ENCODE measurements at regions not wholly inside any gene's neighbourhood (a gene's known extent, or its start where the extent isn't known, plus 50 kb on each side); places are given as distances from the start of the nearest gene placed in this dataset.

DNA sequence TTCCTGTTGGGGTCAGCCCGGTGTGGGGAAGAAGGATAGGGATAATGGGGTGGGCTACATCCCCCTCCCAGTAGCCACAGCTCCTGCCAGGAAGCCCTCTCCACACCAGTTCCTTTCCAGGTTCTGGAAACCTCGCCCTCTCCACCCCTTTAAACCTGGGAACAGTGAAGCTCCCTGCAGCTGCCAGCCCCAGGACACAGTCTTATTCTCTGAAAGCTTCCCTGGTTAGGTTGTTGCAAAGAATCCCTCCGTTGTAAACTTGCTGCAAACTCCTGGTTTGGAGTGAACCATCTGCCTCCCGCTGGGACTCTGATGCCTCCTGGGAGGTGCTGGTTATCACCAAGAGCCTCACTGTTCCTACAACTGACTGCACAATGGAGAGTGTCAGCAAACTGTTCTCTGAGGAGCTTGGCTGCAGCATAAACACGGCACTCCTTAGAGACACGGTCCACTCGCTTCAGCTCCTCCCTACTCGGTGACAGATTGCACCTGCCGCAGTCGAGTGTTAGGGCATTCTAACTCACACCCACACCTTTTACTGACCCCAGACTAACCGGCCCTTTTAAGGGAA, 261.8 kb upstream of the RAB6C start:
- no peak for DNase-seq (ENCODE audit: low read depth)
- H3K4me3 ChIP-seq (replicated peaks; ENCODE audit: low read depth, low read length): no peak overlapping the region
- TF ChIP-seq, protein P1, sequence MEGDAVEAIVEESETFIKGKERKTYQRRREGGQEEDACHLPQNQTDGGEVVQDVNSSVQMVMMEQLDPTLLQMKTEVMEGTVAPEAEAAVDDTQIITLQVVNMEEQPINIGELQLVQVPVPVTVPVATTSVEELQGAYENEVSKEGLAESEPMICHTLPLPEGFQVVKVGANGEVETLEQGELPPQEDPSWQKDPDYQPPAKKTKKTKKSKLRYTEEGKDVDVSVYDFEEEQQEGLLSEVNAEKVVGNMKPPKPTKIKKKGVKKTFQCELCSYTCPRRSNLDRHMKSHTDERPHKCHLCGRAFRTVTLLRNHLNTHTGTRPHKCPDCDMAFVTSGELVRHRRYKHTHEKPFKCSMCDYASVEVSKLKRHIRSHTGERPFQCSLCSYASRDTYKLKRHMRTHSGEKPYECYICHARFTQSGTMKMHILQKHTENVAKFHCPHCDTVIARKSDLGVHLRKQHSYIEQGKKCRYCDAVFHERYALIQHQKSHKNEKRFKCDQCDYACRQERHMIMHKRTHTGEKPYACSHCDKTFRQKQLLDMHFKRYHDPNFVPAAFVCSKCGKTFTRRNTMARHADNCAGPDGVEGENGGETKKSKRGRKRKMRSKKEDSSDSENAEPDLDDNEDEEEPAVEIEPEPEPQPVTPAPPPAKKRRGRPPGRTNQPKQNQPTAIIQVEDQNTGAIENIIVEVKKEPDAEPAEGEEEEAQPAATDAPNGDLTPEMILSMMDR (IDR thresholded peaks at IDR 0.05; ENCODE audit: low read length, missing control alignments): no peak

GRCh38 chr2:129719335-129719734, 260.1 kb upstream of the RAB6C start:
- no peak overlapping the region for H3K4me3 ChIP-seq (replicated peaks; ENCODE audit: low read depth, low read length)
- TF ChIP-seq, protein P1 (IDR thresholded peaks at IDR 0.05; ENCODE audit: low read length, missing control alignments): no peak
- DNase-seq (ENCODE audit: low read depth): no peak

DNA sequence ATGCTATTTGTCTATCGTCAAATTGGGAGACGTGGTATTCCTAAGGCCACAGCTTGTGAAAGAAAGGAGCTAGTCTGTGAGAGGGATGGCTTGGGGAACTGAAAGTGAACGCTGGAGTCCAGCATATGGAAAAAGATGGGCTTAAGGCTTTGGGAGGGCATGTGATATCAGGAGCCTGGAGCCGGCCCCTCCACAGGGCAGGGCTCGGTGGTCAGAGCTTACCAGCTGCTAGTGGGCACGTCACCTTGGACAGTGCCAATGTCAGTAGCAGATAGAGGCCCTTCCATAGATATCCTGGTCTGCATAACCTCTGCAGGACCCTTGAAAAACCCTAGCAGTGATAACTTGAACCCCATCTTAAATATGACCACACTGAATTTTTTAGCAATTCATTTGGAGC, 259.1 kb upstream of the RAB6C start:
- H3K4me3 ChIP-seq (replicated peaks; ENCODE audit: low read depth, low read length): no peak overlapping the region
- DNase-seq (ENCODE audit: low read depth): no peak
- TF ChIP-seq, protein P1 (IDR thresholded peaks at IDR 0.05; ENCODE audit: low read length, missing control alignments): no peak

DNA sequence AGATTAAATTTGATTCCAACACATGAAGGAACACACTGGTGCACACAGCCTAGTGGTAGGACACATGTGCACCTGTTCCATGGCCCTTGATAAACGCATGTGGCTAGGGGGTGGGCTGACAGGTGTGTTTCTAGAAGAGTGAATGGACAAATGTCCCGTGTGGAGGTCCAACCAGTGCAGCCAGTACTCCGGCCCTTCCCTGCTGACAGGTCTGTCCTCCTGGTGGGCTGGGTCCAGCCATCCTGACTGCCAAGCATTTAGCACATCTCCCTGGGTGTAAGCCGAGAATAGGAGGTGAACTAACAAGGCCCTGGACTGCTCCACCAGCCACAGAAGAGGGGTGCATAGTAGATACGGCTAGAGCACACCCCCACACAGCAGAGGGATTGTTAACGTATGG, 258.7 kb upstream of the RAB6C start:
- TF ChIP-seq, protein P1 (IDR thresholded peaks at IDR 0.05; ENCODE audit: low read length, missing control alignments): no peak
- DNase-seq (ENCODE audit: low read depth): no peak

DNA sequence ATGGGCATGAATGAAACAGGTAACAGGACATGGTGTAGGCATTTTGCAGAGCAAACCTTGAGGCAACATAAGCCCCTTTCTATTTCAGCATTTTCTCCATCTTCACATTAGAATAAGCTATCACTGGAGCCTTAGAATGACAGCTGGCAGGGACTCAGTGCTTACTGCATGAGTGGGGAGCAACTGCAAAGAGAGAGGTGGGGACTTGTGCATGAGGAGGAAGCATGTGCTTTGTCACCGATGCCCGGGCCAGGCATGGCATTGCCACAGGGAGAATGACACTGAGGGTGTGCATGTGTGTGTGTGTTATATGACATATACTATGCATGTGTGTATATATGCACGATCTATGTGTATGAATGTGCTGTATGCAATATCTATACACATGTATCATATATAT, 258.2 kb upstream of the RAB6C start:
- DNase-seq (ENCODE audit: low read depth): no peak
- TF ChIP-seq, protein P1 (IDR thresholded peaks at IDR 0.05; ENCODE audit: low read length, missing control alignments): no peak
- no peak overlapping the region for H3K4me3 ChIP-seq (replicated peaks; ENCODE audit: low read depth, low read length)

More for the DNA sequence above, 258.7 kb upstream of the RAB6C start:
- H3K4me3 ChIP-seq (replicated peaks; ENCODE audit: low read depth, low read length): no peak overlapping the region

- DNase-seq (ENCODE audit: low read depth): no peak
Observed at GRCh38 chr2:129721846-129722245, 257.6 kb upstream of the RAB6C start.

More at GRCh38 chr2:129721846-129722245, 257.6 kb upstream of the RAB6C start:
- TF ChIP-seq, protein P1 (IDR thresholded peaks at IDR 0.05; ENCODE audit: low read length, missing control alignments): no peak
- no peak overlapping the region for H3K4me3 ChIP-seq (replicated peaks; ENCODE audit: low read depth, low read length)
